ENCODE measurements at regions not wholly inside any gene's neighbourhood (a gene's known extent, or its start where the extent isn't known, plus 50 kb on each side); places are given as distances from the start of the nearest gene placed in this dataset.

DNA sequence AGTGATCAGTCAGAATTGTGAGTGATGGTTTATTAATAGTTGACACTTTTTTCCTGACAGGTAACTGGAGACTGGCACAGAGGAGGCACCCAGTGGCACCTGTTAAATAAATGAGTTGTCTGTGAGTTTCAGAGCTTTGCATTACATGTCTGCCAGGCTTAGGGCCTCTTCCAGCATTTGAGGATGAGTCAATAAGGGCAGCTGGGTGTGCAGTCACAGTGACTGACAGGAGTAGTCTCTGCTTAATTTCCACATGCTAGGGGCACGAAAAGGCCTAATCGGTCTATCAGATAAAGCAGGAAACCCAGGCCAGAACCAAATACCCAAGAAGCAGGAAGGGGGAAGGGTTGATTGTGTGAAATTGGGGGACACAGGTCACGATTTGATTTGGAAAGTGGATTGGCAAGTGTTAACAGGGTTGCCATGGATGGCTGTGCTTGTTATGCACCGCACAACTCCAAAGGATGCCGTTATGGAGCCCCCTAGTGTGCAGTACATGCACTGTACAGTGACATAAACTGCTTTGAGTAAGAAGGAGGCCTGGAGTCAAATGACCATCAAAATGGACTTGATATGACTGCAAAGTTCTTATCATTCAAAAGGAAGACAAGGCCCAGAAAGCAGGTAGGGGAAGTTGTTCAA lies 111.9 kb upstream of the GGTLC1 start:
- ATAC-seq (peak; percentile 92), DNase-seq (ENCODE audit: extremely low read depth in 1 of 4, low spot score in 3 of 4) (peak; percentile 15 to 41 (median 27)), FAIRE-seq (peak; percentile 82)
- in situ Hi-C loops (cut with MboI) (no loop called here), intact Hi-C loops (cut with micrococcal nuclease) (no loop called here)
- no peak overlapping the region for H3K4me3 ChIP-seq
- BruUV-seq (replicated peaks) = no TSS peak
- 2% methylated on average over 5 of the region's 5 CpGs for WGBS (ENCODE audit: insufficient coverage, low coverage, missing lambda C conversion rate)
- POLR2A ChIA-PET = no interaction called here
- CTCF ChIA-PET (ENCODE audit: low intra/inter-chr PET ratio) = interaction anchor here (0.5 kb wide), 1 partner anchor 16 kb away, joined by 3 read pairs; no protein-coding TSS in a partner anchor
- H4K20me1 ChIP-seq (replicated peaks; ENCODE audit: control insufficient read depth, insufficient read depth, low read length) = no peaks in the 10 kb centered on the region
- H3K27me3 ChIP-seq (ENCODE audit: control insufficient read depth in 2 of 2, insufficient read depth in 2 of 2, low read length in 2 of 2) = no peaks in the 10 kb centered on the region
- no peak overlapping the region for H3K9ac ChIP-seq (ENCODE audit: insufficient read depth in 1 of 2, low read depth in 2 of 2, low read length in 2 of 2)
- no peaks in the 10 kb centered on the region for H3K36me3 ChIP-seq (ENCODE audit: control insufficient read depth, insufficient read depth, low read length)
- H3K27ac ChIP-seq (ENCODE audit: extremely low read depth, low read depth, low read length) = no peak overlapping the region
- no peak overlapping the region for H2AFZ ChIP-seq (ENCODE audit: low read depth, low read length)
- no peaks in the 10 kb centered on the region for H3K79me2 ChIP-seq (ENCODE audit: control insufficient read depth, insufficient read depth, low read length)
- H3K9me1 ChIP-seq (ENCODE audit: control insufficient read depth, insufficient read depth, low read length) = no peaks in the 10 kb centered on the region
- no peaks in the 10 kb centered on the region for H3K9me3 ChIP-seq (replicated peaks; ENCODE audit: control insufficient read depth, insufficient read depth, low read depth, low read length)
- H3K4me2 ChIP-seq (ENCODE audit: insufficient read depth, low read length) = no peak overlapping the region
- no peaks in the 10 kb centered on the region for H3K4me1 ChIP-seq (replicated peaks in 1 of 2; ENCODE audit: control insufficient read depth in 2 of 2, insufficient read depth in 2 of 2, low read length in 2 of 2)
- TF ChIP-seq ARID1B (IDR thresholded peaks at IDR 0.05) (no peak), NR1H2 (CRISPR knock-in tag; IDR thresholded peaks at IDR 0.05) (no peak), ZNF23 (CRISPR knock-in tag; IDR thresholded peaks at IDR 0.05) (no peak), FUS (optimal IDR thresholded peaks at IDR 0.05; ENCODE audit: low read depth, low read length) (no peak), CTBP1 (IDR thresholded peaks at IDR 0.05; ENCODE audit: borderline replicate concordance) (no peak), IFI16 (CRISPR knock-in tag; IDR thresholded peaks at IDR 0.05) (no peak), FOXJ3 (CRISPR knock-in tag; IDR thresholded peaks at IDR 0.05) (0 out of 2 replicates have a peak, but pooled peaks have one; percentile 36), TRIM28 (IDR thresholded peaks at IDR 0.05) (no peak), ZNF274 (IDR thresholded peaks at IDR 0.05; ENCODE audit: borderline replicate concordance, low read depth, low read length) (no peak)
- TF ChIP-seq, protein P1, sequence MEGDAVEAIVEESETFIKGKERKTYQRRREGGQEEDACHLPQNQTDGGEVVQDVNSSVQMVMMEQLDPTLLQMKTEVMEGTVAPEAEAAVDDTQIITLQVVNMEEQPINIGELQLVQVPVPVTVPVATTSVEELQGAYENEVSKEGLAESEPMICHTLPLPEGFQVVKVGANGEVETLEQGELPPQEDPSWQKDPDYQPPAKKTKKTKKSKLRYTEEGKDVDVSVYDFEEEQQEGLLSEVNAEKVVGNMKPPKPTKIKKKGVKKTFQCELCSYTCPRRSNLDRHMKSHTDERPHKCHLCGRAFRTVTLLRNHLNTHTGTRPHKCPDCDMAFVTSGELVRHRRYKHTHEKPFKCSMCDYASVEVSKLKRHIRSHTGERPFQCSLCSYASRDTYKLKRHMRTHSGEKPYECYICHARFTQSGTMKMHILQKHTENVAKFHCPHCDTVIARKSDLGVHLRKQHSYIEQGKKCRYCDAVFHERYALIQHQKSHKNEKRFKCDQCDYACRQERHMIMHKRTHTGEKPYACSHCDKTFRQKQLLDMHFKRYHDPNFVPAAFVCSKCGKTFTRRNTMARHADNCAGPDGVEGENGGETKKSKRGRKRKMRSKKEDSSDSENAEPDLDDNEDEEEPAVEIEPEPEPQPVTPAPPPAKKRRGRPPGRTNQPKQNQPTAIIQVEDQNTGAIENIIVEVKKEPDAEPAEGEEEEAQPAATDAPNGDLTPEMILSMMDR (IDR thresholded peaks at IDR 0.05 in 2 of 3, conservative IDR thresholded peaks at IDR 0.05 in 1 of 3; ENCODE audit: insufficient read depth in 2 of 3, low read depth in 1 of 3, low read length in 3 of 3) = peak; percentile 55 to 62 (median 58)
- TF ChIP-seq, protein P2, sequence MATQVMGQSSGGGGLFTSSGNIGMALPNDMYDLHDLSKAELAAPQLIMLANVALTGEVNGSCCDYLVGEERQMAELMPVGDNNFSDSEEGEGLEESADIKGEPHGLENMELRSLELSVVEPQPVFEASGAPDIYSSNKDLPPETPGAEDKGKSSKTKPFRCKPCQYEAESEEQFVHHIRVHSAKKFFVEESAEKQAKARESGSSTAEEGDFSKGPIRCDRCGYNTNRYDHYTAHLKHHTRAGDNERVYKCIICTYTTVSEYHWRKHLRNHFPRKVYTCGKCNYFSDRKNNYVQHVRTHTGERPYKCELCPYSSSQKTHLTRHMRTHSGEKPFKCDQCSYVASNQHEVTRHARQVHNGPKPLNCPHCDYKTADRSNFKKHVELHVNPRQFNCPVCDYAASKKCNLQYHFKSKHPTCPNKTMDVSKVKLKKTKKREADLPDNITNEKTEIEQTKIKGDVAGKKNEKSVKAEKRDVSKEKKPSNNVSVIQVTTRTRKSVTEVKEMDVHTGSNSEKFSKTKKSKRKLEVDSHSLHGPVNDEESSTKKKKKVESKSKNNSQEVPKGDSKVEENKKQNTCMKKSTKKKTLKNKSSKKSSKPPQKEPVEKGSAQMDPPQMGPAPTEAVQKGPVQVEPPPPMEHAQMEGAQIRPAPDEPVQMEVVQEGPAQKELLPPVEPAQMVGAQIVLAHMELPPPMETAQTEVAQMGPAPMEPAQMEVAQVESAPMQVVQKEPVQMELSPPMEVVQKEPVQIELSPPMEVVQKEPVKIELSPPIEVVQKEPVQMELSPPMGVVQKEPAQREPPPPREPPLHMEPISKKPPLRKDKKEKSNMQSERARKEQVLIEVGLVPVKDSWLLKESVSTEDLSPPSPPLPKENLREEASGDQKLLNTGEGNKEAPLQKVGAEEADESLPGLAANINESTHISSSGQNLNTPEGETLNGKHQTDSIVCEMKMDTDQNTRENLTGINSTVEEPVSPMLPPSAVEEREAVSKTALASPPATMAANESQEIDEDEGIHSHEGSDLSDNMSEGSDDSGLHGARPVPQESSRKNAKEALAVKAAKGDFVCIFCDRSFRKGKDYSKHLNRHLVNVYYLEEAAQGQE (IDR thresholded peaks at IDR 0.05; ENCODE audit: borderline replicate concordance) = peak; percentile 22; the same call in 1 of the 2 replicates
- TF ChIP-seq, protein P2 (CRISPR knock-in tag; IDR thresholded peaks at IDR 0.05; ENCODE audit: low read depth) = no peak

All from K562 (cell line).